ENCODE measurements at regions not wholly inside any gene's neighbourhood (a gene's known extent, or its start where the extent isn't known, plus 50 kb on each side); places are given as distances from the start of the nearest gene placed in this dataset.
"Not testable (repeated sequence)": the region's sequence is repeated elsewhere in the genome, so short reads cannot be mapped to it uniquely, and the experiment has no call there.

- no peak overlapping the region for H3K27ac ChIP-seq (ENCODE audit: low read depth, low read length, severe bottlenecking)
- 88 to 93% methylated on average over 2 to 5 of the region's 6 CpGs for WGBS, 2 experiments (ENCODE audit: insufficient coverage in 2 of 2)
- H3K4me1 ChIP-seq (ENCODE audit: control insufficient read depth, insufficient read depth, low read length, poor library complexity, severe bottlenecking), result no peaks in the 10 kb centered on the region
- peaks cover 9% of the 10 kb centered on the region for H3K9me3 ChIP-seq (ENCODE audit: control insufficient read depth, low read length)
- H3K4me3 ChIP-seq (ENCODE audit: extremely low read depth, insufficient read depth, low read length, poor library complexity, severe bottlenecking), result no peak overlapping the region
- no peaks in the 10 kb centered on the region for H3K36me3 ChIP-seq (ENCODE audit: control insufficient read depth, insufficient read depth, low read length)
Measured at GRCh38 chr14:89743828-89744227, 210.7 kb downstream of the EFCAB11 start.

GRCh38 chr14:89740241-89740640, 214.3 kb downstream of the EFCAB11 start:
- no CpG with 5 or more reads among the region's 3 CpGs for WGBS, 2 experiments (ENCODE audit: insufficient coverage in 2 of 2)
- Histone ChIP-seq H3K9me3 (ENCODE audit: control insufficient read depth, low read length) (peaks cover 9% of the 10 kb centered on the region), H3K4me1 (ENCODE audit: control insufficient read depth, insufficient read depth, low read length, poor library complexity, severe bottlenecking) (no peaks in the 10 kb centered on the region), H3K4me3 (ENCODE audit: extremely low read depth, insufficient read depth, low read length, poor library complexity, severe bottlenecking) (no peak overlapping the region), H3K36me3 (ENCODE audit: control insufficient read depth, insufficient read depth, low read length) (no peaks in the 10 kb centered on the region), H3K27ac (ENCODE audit: low read depth, low read length, severe bottlenecking) (no peak overlapping the region)

GRCh38 chr14:89736881-89737280, 217.6 kb downstream of the EFCAB11 start:
- peaks cover 4% of the 10 kb centered on the region for H3K9me3 ChIP-seq (ENCODE audit: control insufficient read depth, low read length)
- no peaks in the 10 kb centered on the region for H3K36me3 ChIP-seq (ENCODE audit: control insufficient read depth, insufficient read depth, low read length)
- H3K27ac ChIP-seq (ENCODE audit: low read depth, low read length, severe bottlenecking), result no peak overlapping the region
- no peaks in the 10 kb centered on the region for H3K4me1 ChIP-seq (ENCODE audit: control insufficient read depth, insufficient read depth, low read length, poor library complexity, severe bottlenecking)
- no peak overlapping the region for H3K4me3 ChIP-seq (ENCODE audit: extremely low read depth, insufficient read depth, low read length, poor library complexity, severe bottlenecking)
- 96 to 100% methylated on average over 2 to 3 of the region's 4 CpGs for WGBS, 2 experiments (ENCODE audit: insufficient coverage in 2 of 2)

GRCh38 chr14:89731396-89731933, 223.1 kb downstream of the EFCAB11 start:
- WGBS, 2 experiments (ENCODE audit: insufficient coverage in 2 of 2), result 86 to 100% methylated on average over 1 of the region's 6 CpGs

GRCh38 chr14:89730687-89731086, 223.8 kb downstream of the EFCAB11 start:
- H3K9me3 ChIP-seq (ENCODE audit: control insufficient read depth, low read length), result no peaks in the 10 kb centered on the region
- no peak overlapping the region for H3K27ac ChIP-seq (ENCODE audit: low read depth, low read length, severe bottlenecking)
- 90 to 93% methylated on average over 3 to 4 of the region's 5 CpGs for WGBS, 2 experiments (ENCODE audit: insufficient coverage in 2 of 2)
- H3K36me3 ChIP-seq (ENCODE audit: control insufficient read depth, insufficient read depth, low read length), result no peaks in the 10 kb centered on the region
- H3K4me1 ChIP-seq (ENCODE audit: control insufficient read depth, insufficient read depth, low read length, poor library complexity, severe bottlenecking), result no peaks in the 10 kb centered on the region
- no peak overlapping the region for H3K4me3 ChIP-seq (ENCODE audit: extremely low read depth, insufficient read depth, low read length, poor library complexity, severe bottlenecking)

More at GRCh38 chr14:89731396-89731933, 223.1 kb downstream of the EFCAB11 start:
- no peak overlapping the region for H3K4me3 ChIP-seq (ENCODE audit: extremely low read depth, insufficient read depth, low read length, poor library complexity, severe bottlenecking)
- H3K9me3 ChIP-seq (ENCODE audit: control insufficient read depth, low read length), result no peaks in the 10 kb centered on the region
- H3K4me1 ChIP-seq (ENCODE audit: control insufficient read depth, insufficient read depth, low read length, poor library complexity, severe bottlenecking), result no peaks in the 10 kb centered on the region
- no peak overlapping the region for H3K27ac ChIP-seq (ENCODE audit: low read depth, low read length, severe bottlenecking)
- no peaks in the 10 kb centered on the region for H3K36me3 ChIP-seq (ENCODE audit: control insufficient read depth, insufficient read depth, low read length)

- H3K27ac ChIP-seq (ENCODE audit: low read depth, low read length, severe bottlenecking), result no peak overlapping the region
- WGBS, 2 experiments (ENCODE audit: insufficient coverage in 2 of 2), result 87 to 100% methylated on average over 2 to 3 of the region's 5 CpGs
- no peaks in the 10 kb centered on the region for H3K4me1 ChIP-seq (ENCODE audit: control insufficient read depth, insufficient read depth, low read length, poor library complexity, severe bottlenecking)
Measured at GRCh38 chr14:89728964-89729363, 225.6 kb downstream of the EFCAB11 start.

GRCh38 chr14:89726226-89726625, 228.3 kb downstream of the EFCAB11 start:
- not testable (repeated sequence) for H3K4me1 ChIP-seq (ENCODE audit: control insufficient read depth, insufficient read depth, low read length, poor library complexity, severe bottlenecking)
- WGBS, 2 experiments (ENCODE audit: insufficient coverage in 2 of 2), result 100% methylated on average over 1 to 2 of the region's 6 CpGs

More at GRCh38 chr14:89728964-89729363, 225.6 kb downstream of the EFCAB11 start:
- no peak overlapping the region for H3K4me3 ChIP-seq (ENCODE audit: extremely low read depth, insufficient read depth, low read length, poor library complexity, severe bottlenecking)
- H3K9me3 ChIP-seq (ENCODE audit: control insufficient read depth, low read length), result no peaks in the 10 kb centered on the region
- H3K36me3 ChIP-seq (ENCODE audit: control insufficient read depth, insufficient read depth, low read length), result no peaks in the 10 kb centered on the region

GRCh38 chr14:89724628-89724960, 229.9 kb downstream of the EFCAB11 start:
- whole genome bisulfite sequencing, 2 experiments (ENCODE audit: insufficient coverage in 2 of 2), result 88 to 90% methylated on average over 8 of the region's 8 CpGs

More at GRCh38 chr14:89726226-89726625, 228.3 kb downstream of the EFCAB11 start:
- H3K9me3 ChIP-seq (ENCODE audit: control insufficient read depth, low read length); H3K4me3 ChIP-seq (ENCODE audit: extremely low read depth, insufficient read depth, low read length, poor library complexity, severe bottlenecking); H3K36me3 ChIP-seq (ENCODE audit: control insufficient read depth, insufficient read depth, low read length); H3K27ac ChIP-seq (ENCODE audit: low read depth, low read length, severe bottlenecking): not testable (repeated sequence)

GRCh38 chr14:89723930-89724627, 230.5 kb downstream of the EFCAB11 start:
- 50 to 60% methylated on average over 2 to 3 of the region's 7 CpGs for WGBS, 2 experiments (ENCODE audit: insufficient coverage in 2 of 2)
- no peaks in the 10 kb centered on the region for H3K36me3 ChIP-seq (ENCODE audit: control insufficient read depth, insufficient read depth, low read length)
- H3K4me1 ChIP-seq (ENCODE audit: control insufficient read depth, insufficient read depth, low read length, poor library complexity, severe bottlenecking), result no peaks in the 10 kb centered on the region
- H3K4me3 ChIP-seq (ENCODE audit: extremely low read depth, insufficient read depth, low read length, poor library complexity, severe bottlenecking), result no peak overlapping the region
- H3K9me3 ChIP-seq (ENCODE audit: control insufficient read depth, low read length), result no peaks in the 10 kb centered on the region
- no peak overlapping the region for H3K27ac ChIP-seq (ENCODE audit: low read depth, low read length, severe bottlenecking)

More at GRCh38 chr14:89724628-89724960, 229.9 kb downstream of the EFCAB11 start:
- Histone ChIP-seq H3K9me3 (ENCODE audit: control insufficient read depth, low read length) (no peaks in the 10 kb centered on the region), H3K4me1 (ENCODE audit: control insufficient read depth, insufficient read depth, low read length, poor library complexity, severe bottlenecking) (no peaks in the 10 kb centered on the region), H3K4me3 (ENCODE audit: extremely low read depth, insufficient read depth, low read length, poor library complexity, severe bottlenecking) (no peak overlapping the region), H3K27ac (ENCODE audit: low read depth, low read length, severe bottlenecking) (no peak overlapping the region), H3K36me3 (ENCODE audit: control insufficient read depth, insufficient read depth, low read length) (no peaks in the 10 kb centered on the region)

GRCh38 chr14:89721956-89722355, 232.6 kb downstream of the EFCAB11 start:
- Histone ChIP-seq H3K36me3 (ENCODE audit: control insufficient read depth, insufficient read depth, low read length) (no peaks in the 10 kb centered on the region), H3K4me1 (ENCODE audit: control insufficient read depth, insufficient read depth, low read length, poor library complexity, severe bottlenecking) (no peaks in the 10 kb centered on the region), H3K4me3 (ENCODE audit: extremely low read depth, insufficient read depth, low read length, poor library complexity, severe bottlenecking) (no peak overlapping the region), H3K9me3 (ENCODE audit: control insufficient read depth, low read length) (no peaks in the 10 kb centered on the region), H3K27ac (ENCODE audit: low read depth, low read length, severe bottlenecking) (no peak overlapping the region)
- 91 to 95% methylated on average over 3 to 5 of the region's 6 CpGs for WGBS, 2 experiments (ENCODE audit: insufficient coverage in 2 of 2)

Data from mesodermal cell (in vitro differentiated cells).